ENCODE measurements at regions not wholly inside any gene's neighbourhood (a gene's known extent, or its start where the extent isn't known, plus 50 kb on each side); places are given as distances from the start of the nearest gene placed in this dataset.

DNA sequence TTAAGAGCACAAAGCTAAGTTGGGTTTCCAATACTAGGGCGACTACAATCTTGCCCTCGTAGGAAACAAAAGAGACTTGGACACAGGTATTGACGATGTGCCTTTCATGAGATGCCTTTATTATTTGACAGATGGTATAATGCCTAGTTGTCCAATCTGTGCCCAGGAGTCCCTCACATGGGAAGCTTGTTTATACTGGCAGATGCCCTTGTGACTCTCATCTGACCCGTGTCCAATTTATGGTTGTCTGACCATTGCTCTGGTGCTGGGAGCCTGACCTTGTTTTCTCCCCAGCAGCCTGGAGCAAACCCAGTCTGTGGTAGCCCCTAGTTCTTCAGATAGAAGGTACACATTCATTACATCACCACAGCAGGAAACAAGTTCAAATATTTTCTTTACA lies 511.7 kb downstream of the AGTPBP1 start:
- TF ChIP-seq, protein P1, sequence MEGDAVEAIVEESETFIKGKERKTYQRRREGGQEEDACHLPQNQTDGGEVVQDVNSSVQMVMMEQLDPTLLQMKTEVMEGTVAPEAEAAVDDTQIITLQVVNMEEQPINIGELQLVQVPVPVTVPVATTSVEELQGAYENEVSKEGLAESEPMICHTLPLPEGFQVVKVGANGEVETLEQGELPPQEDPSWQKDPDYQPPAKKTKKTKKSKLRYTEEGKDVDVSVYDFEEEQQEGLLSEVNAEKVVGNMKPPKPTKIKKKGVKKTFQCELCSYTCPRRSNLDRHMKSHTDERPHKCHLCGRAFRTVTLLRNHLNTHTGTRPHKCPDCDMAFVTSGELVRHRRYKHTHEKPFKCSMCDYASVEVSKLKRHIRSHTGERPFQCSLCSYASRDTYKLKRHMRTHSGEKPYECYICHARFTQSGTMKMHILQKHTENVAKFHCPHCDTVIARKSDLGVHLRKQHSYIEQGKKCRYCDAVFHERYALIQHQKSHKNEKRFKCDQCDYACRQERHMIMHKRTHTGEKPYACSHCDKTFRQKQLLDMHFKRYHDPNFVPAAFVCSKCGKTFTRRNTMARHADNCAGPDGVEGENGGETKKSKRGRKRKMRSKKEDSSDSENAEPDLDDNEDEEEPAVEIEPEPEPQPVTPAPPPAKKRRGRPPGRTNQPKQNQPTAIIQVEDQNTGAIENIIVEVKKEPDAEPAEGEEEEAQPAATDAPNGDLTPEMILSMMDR (IDR thresholded peaks at IDR 0.05; ENCODE audit: insufficient read depth, low read length), result no peak
- DNase-seq (ENCODE audit: low read depth), result no peak
- H3K4me3 ChIP-seq (ENCODE audit: low read depth, low read length), result no peak overlapping the region

DNA sequence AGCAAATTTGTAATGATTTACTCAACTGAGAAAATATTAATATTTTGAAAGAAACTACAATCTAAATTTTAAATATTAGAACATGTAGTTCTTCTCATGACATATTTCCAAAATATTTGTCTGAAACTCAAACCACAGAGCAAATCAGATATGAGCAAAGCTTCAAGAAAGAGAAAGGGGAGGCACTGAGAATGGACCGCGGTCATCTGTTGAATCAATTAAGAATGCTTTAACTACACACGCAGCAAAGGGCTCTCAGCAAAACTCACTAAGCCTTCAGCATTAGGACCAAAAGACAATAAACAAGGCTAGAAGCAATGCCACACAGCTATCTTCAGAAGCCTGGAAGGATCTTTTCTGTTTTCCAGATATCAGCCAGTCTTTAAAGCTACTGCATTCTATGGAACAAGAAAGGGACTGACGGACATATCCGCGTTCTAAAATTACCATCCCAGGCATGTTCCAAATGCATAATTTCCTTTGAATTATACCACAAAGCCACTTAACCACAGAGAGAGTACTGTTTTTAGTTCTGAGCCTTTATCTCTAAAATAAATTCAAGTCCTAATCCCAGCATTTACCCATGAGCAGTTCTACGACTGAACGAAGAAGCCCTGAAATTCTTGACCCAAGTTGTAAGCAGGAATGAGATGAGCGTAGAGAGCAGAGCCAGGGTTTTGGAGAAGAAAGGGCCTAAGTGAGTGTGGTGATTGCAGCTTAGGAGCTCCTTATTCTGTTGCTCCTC lies 513.5 kb downstream of the AGTPBP1 start:
- peak; percentile 23 for DNase-seq (ENCODE audit: low read depth)
- no peak overlapping the region for H3K4me3 ChIP-seq (ENCODE audit: low read depth, low read length)
- TF ChIP-seq, protein P1 (IDR thresholded peaks at IDR 0.05; ENCODE audit: insufficient read depth, low read length), result no peak

DNA sequence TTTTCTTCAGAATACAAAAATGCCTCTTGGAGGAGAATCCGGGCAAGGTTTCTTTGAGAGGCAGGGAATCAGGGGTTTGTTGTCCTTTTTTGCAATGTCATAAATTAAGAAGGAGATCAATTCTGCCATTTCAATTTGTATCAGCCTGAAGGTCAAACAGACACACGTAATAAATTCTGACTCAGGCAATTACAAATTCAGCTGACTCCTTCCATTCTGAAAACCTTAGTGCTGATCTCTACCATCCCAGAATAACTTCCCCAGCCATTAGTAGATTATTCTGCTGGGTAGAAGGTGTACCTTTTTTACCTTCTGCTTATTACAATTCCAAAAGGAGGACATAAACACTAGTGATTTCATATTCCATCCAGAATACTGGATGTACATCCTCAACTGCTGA lies 516.6 kb downstream of the AGTPBP1 start:
- no peak overlapping the region for H3K4me3 ChIP-seq (ENCODE audit: low read depth, low read length)
- DNase-seq (ENCODE audit: low read depth), result no peak
- TF ChIP-seq, protein P1 (IDR thresholded peaks at IDR 0.05; ENCODE audit: insufficient read depth, low read length), result no peak

DNA sequence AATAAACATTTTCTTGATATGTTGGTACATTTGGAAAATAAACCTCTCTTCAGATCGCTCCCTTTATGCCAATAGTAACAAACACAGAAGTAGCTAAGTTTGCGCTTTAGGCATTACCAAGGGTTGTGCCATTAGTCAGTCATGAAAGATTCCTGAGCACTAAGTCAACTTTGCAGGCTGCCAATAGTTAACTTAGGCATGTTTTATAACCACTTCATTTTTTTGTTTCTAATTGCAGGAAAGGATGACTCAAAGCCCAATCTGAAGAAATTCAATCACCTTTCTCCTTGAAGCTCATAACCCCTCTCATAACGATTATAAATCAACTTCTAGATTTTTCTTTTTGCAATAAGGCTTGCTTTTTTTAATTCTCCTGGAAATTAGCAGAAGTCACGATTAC lies 517.0 kb downstream of the AGTPBP1 start:
- H3K4me3 ChIP-seq (ENCODE audit: low read depth, low read length), result no peak overlapping the region
- TF ChIP-seq, protein P1 (IDR thresholded peaks at IDR 0.05; ENCODE audit: insufficient read depth, low read length), result no peak
- peak; percentile 95 for DNase-seq (ENCODE audit: low read depth)

DNA sequence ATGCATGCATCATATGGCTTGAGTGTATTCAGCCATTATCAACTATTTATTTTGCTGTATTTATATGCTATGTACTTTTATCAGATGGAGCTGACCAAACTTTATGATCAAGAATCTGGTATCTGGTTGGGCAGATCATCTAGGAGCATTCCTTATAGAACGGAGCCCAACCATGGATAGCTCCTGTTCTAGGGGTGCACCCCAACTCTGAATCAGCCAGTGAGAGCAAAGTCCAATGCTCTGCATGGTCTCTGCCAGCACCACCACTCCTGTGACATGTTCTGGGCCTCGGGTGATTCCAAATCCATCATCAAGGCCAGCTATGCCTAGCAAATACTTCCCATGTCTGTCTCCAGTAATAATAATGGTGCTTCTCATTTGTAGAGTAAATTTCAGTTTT lies 517.5 kb downstream of the AGTPBP1 start:
- no peak overlapping the region for H3K4me3 ChIP-seq (ENCODE audit: low read depth, low read length)
- TF ChIP-seq, protein P1 (IDR thresholded peaks at IDR 0.05; ENCODE audit: insufficient read depth, low read length), result no peak
- no peak for DNase-seq (ENCODE audit: low read depth)

DNA sequence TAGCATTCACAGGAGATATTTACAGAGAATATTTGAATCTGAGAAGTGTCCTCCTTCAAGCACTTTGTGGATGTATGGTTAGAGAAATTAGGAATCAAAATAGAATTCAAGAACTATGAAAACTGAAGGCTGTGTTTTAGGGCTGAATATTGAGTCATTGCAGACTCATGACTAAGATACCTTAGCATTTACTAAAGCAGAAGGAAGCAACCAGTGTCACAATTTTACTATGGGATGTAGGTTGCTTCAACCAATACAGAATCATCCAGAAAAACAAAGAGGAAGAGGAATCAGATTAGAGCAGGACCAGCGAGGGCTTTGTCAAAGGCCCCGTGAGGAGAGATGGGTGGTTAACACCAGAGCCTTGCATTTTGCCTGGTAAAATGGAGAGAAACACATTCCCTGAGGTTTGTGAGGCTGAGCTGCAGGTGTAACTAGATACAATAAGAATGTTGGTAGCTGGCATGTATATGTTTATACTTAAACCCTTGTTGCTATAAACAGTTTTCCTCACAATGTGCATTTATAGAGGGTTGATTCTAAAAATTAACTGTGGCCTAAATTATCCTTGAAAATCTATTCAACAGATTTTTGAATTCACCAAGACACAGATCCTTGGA lies 518.1 kb downstream of the AGTPBP1 start:
- no peak overlapping the region for H3K4me3 ChIP-seq (ENCODE audit: low read depth, low read length)
- TF ChIP-seq, protein P1 (IDR thresholded peaks at IDR 0.05; ENCODE audit: insufficient read depth, low read length), result no peak
- DNase-seq (ENCODE audit: low read depth), result peak; percentile 28

Measured in fibroblast of the aortic adventitia (primary cell).